GM21529 (cell line): ENCODE measurements at regions not wholly inside any gene's neighbourhood (a gene's known extent, or its start where the extent isn't known, plus 50 kb on each side); places are given as distances from the start of the nearest gene placed in this dataset.
A peak's percentile ranks its signal among the peaks of the same experiment; 100 is the strongest.
"Not testable (repeated sequence)": the region's sequence is repeated elsewhere in the genome, so short reads cannot be mapped to it uniquely, and the experiment has no call there.

Experiments
- ATAC-seq: cut with Tn5 transposase; IDR thresholded peaks from one replicate; pipeline ENCODE4 v1.9.1; 2021; ENCODE audit not compliant: unreplicated experiment

- peak; percentile 74 for ATAC-seq
Observed at GRCh38 chr5:14996997-14997396, 125.4 kb upstream of the ANKH start.

DNA sequence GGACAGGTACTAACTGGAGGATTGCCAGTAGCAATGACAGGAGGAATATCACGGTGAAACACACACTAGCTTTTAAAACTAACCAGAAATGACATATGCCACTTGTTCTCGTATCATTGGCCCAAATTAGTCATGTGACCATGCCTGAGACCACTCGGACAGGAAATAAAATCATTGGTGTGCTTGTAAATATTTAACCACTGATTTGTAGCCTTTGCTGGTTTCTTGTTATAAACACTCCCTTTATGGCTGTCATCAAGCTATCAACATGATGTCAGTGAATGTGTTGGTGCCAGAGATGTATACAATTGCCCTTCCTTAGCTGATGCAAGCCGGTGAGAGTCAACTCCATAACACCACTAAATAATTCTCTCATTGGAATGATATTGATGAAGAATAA is 123.7 kb upstream of the ANKH start:
- ATAC-seq: no peak

DNA sequence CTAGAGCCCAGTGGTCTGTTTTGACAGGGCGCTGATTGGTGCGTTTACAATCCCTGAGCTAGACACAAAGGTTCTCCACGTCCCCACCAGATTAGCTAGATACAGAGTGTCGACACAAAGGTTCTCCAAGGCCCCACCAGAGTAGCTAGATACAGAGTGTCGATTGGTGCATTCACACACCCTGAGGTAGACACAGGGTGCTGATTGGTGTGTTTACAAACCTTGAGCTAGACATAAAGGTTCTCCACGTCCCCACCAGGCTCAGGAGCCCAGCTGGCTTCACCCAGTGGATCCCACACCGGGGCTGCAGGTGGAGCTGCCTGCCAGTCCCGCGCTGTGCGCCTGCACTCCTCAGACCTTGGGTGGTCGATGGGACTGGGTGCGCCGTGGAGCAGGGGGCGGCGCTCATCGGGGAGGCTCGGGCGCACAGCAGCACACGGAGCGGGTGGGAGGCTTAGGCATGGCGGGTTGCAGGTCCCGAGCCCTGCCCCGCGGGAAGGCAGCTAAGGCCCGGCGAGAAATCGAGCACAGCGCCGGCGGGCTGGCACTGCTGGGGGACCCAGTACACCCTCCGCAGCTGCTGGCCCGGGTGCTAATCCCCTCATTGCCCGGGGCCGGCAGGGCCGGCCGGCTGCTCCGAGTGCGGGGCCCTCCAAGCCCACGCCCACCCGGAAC is 122.0 kb upstream of the ANKH start:
- ATAC-seq: not testable (repeated sequence)

- peak; percentile 87 for ATAC-seq
Observed at GRCh38 chr5:14992751-14993458, 121.3 kb upstream of the ANKH start.

DNA sequence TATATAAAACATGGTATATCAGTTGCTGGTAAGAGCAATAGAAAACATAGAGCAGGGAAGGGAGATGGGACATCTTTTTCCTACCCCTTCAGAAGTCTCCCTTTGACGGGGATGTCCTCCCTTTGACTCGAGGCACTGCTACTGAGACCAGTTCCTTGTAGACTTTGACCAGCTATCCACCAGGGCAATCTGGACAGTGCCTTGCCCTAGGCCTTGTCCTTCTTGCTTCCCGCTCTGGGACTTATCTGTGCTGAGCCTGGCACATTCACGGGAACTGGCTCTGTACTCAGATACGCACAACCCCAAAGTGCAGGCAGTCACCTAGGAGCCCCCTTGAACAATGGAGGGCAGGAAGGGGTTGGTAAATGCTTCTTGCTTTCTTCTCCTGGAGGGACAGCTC is 116.6 kb upstream of the ANKH start:
- no peak for ATAC-seq

DNA sequence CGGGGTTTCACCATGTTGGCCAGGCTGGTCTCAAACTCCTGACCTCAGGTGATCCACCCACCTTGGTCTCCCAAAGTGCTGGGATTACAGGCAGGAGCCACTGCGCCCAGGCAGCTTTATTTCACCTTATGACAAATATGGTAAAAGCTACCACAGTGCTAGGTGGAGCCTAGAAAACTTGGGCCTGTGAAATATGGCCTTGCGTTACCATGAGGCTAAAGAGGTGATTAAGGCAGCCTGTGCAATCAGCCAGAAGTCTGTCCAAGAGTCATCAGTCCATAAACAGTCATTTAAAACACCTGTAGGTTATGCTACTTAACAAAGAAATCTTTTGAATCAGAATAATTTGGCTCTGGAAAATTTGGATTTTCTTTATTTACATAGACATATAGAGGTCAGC is 114.8 kb upstream of the ANKH start:
- ATAC-seq: no peak

DNA sequence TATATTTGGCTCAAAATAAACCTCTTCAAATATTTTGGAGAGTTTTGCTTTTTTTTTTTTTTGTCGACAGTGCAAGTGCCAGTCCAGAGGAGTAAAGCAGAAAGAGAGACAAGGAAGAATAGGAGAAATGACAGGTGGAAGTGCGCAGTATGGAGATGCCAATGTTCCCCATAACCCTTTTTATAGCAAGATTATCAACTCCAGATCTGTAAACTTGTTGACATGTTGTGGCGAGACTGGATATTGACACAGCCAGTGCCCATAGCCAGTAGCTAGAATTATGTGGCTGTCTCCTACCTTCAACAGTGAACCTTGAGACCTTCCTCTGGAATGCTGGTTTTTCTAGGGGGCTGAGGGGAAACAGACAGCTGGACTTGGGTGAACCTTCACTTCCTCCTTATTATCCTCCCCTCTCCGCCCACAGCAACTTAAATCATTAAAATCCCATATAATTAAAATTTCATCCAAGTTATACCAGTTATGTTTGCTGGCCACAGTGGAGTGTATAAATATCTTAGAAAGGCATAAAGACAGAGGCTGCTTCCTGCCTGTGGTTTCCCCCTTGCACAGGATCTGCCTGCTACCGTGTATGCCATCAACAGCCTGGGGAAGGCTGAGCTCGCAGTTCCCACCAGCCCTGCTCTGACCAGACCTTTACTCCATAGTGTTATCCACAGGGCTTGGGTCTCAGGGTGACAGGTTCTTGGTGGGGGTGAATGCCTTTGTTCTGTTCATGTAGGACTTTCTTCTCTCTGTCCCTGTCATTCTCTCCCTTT is 112.3 kb upstream of the ANKH start:
- ATAC-seq: no peak

GRCh38 chr5:14980698-14981097 is 109.1 kb upstream of the ANKH start:
- ATAC-seq: no peak

DNA sequence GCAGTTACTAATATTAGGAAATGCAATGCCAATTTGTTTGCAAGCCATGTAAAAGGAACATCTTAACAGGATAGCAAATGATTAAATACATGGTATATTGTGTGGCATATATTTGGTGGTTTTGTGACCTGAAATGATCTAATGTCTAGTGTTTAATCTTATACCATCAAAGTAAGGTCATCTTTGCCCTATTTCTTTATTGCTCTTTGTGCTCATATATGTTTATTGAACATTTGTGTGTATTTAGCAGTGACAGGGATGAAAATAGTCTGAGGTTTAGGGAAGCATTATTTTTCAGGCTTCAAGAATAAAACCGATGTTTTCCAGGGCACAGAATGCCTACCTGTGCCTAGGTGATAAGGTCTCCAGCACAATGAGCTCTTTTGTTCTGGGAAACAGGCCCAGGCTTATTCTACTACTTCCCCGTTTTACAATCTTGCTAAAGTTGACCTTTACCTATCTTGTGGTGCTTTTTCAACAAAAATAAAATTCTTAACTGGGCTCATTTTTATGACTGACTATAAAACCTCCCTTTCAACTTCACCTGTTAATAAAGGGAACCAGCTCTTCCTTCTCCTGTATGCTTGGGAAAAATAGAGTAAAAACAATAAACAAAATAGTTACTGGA is 105.6 kb upstream of the ANKH start:
- ATAC-seq: no peak

GRCh38 chr5:14976486-14976885 is 104.9 kb upstream of the ANKH start:
- no peak for ATAC-seq

DNA sequence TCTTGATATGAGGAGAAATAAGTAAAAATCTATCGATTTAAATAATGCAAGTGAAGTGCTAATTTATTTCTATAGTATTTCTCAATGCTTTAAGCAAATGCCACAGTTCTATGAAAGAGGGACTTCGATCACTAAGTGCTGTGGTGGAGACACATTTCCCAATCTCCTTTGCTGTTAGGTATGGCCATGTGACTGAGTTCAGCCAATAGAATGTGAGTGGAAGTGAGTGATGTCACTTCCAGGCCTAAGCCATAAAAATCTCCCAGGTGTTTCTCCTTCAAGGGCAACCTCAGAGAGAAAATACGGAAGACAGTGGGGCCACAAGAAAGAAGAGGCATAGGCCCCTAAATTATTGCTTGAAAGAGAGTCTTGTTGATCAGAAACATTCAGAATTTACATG is 100.3 kb upstream of the ANKH start:
- ATAC-seq: no peak

GRCh38 chr5:14968796-14969195 is 97.2 kb upstream of the ANKH start:
- no peak for ATAC-seq

GRCh38 chr5:14967166-14967565 is 95.6 kb upstream of the ANKH start:
- no peak for ATAC-seq

DNA sequence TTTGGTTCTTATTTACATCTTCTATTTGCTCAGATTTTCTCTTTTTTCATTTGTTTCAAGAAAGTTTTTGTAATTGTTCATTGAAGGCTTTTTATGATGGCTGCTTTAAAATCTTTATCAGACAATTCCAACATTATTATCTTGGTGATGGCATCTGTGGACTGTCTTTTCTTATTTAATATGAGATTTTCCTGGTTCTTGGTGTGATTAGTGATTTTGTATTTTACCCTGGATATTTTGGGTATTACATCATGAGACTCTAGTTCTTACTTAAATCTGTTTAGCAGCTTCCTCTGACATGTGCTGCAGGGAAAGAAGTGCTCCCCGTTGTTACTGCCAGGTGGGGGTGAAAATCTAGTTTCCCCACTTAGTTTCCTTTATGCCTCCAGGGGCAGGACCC is 94.2 kb upstream of the ANKH start:
- ATAC-seq: no peak

DNA sequence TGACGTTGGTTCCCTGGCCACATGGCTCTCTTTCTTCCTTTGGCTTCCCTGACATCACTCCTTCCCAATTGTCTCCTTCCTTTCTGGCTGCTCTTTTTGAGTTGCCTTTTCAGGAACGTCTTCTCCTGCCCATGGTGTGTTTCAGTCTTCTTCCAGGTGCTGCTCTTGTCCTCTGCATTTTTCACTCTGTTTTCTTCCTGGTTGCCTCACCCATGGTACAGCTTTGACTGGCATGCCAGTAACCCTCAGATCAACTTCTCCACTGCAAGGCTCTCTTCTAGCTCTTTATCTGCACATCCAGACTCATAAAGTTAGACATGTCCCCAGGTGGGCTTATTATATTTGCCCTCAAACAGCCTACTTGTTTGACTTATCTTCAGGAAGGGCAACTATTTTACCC is 91.0 kb upstream of the ANKH start:
- no peak for ATAC-seq

- ATAC-seq: no peak
Observed at GRCh38 chr5:14960120-14960462, 88.5 kb upstream of the ANKH start.

- ATAC-seq: no peak
Observed at GRCh38 chr5:14959399-14960119, 88.0 kb upstream of the ANKH start.

DNA sequence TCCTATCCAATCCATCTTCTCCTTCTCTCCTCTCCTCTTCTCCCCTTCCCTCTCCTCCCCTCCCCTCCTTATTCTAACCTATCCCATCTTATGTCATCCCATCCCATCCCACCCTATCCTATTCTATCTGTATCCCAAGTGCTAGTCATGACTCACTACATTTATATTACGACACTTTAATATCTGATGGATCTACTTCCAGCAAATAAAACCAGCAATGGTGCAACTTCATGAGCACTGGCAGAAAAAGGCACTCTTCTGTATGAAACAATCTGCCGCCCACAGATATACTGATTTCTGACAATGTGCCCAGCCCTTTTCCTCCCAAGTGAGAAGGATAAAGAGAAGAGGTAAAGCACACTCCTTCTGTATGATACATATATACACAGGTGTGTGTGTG is 86.6 kb upstream of the ANKH start:
- no peak for ATAC-seq

DNA sequence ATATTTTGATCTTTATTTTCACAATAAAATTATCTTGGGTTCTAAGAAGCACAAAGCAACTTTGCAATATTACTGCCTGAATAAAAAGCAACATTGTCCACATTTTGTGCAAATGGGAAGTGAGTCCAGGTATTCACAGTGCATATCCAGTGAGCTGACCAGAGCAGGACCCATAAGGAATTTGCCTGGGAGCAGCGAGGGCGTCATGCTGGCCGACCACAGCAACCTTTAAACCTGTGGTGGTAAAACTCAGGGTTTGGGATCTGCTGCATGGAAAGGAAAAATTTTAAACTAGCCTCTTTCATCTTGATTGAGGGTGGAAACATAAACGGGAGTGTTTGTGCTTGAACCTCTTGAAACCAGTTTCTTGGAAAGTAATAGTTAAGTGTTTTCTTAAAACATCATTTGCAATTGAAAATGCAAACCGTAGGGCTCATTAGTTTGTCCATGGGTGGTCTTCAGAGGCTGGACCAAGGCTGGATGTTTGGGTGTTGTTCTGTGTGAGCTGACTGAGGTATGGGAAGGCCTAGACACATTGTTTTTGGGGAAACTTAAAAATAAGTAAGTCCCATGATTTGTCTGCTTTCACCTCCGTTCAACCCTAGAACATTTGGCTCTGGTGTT is 85.0 kb upstream of the ANKH start:
- ATAC-seq: no peak

DNA sequence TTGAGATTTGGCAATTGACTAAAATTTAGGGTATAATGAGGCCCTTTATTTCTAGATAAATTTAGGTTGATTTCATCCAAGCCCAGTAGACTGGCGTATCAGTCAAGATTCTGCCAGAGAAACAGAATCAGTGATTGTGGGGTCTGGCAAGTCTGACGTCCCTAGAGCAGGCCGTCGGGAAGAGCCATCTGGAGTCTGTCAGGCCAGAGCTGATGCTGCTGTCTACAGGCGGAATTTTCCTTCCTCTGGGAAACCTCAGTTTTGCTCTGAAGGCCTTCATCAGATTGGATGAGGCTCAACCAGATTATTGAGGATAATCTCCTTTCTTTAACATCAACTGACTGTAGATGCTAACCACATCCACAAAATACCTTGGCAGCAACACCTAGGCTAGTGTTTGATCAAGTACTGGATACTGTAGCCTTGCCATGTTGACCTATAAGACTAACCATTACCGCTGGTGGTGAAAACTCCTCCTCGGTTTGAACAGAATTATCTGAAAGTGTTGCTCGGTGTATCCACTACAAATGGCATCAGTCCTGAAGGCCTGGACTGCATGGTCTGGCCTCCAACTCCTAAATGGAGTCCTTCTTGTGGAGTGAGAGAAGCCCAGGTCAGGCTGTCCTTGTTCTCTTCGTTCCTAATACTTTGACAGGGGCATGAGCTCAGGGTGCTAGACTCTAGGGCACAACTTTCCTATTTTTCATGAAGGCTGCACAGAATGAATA is 83.2 kb upstream of the ANKH start:
- no peak for ATAC-seq
